HCT116 (cell line): ENCODE measurements at regions not wholly inside any gene's neighbourhood (a gene's known extent, or its start where the extent isn't known, plus 50 kb on each side); places are given as distances from the start of the nearest gene placed in this dataset.

Source experiments
- ATAC-seq: fragments of 200-7000 bp; cut with Tn5 transposase; 2 replicates; pipeline ENCODE4 v1.9.1; 2020; ENCODE audit warnings: mild to moderate bottlenecking, moderate library complexity
- BruUV-seq: library from RNA; stranded (reverse); fragments of 400-500 nt; replicated peaks from 2 replicates; lab custom pipeline; 2021; lab: Mats Ljungman, UMichigan
- CTCF ChIA-PET: fragments of 300-600 bp; sonication (Branson Sonifier 250); formaldehyde crosslinking; loops from one replicate; lab custom pipeline; 2021; ENCODE audit warnings: antibody characterized with exemption; lab: Charles Lee
- POLR2A ChIA-PET: fragments of 300-600, 350-600 bp; sonication (Branson Sonifier 250); formaldehyde crosslinking; loops from one replicate; lab custom pipeline; 2021; ENCODE audit warnings: antibody characterized with exemption; lab: Charles Lee
- RAD21 ChIA-PET, 2 experiments: fragments of 300-600 bp; sonication (Branson Sonifier 250); formaldehyde crosslinking; loops; one replicate each; lab custom pipeline; 2023; ENCODE audit warnings: low total read pairs in 2 of 2; ENCODE audit not compliant: uncharacterized antibody in 2 of 2, unreplicated experiment in 2 of 2, low non-redundant PET in 1 of 2; lab: Charles Lee
- DNase-seq: peaks from one replicate; pipeline ENCODE4 v3.0.0-alpha.2; 2010; ENCODE audit warnings: low read depth, low spot score
- H2AFZ ChIP-seq: fragments of 200-600 bp; shearing (Covaris generic), sonication (generic); 2 replicates; pipeline ENCODE4 v1.6.1; 2017; ENCODE audit warnings: low read depth, mixed run types, mixed read lengths, antibody characterized with exemption, low read length; ENCODE audit not compliant: poor library complexity, severe bottlenecking
- H3K27ac ChIP-seq: 2 replicates; pipeline ENCODE4 v1.5.1; 2012; ENCODE audit warnings: low read depth, low read length
- H3K27me3 ChIP-seq: fragments of 200-600 bp; sonication (generic); 2 replicates; pipeline ENCODE4 v1.6.1; 2016; ENCODE audit warnings: mixed run types, low read length, mixed read lengths; ENCODE audit not compliant: insufficient read depth
- H3K36me3 ChIP-seq, 2 experiments: fragments of 200-500 bp in 1 of 2; fragments of 200-600 bp in 1 of 2; sonication (Bioruptor generic) in 1 of 2; sonication (generic) in 1 of 2; 2 replicates each; pipeline versions ENCODE4 v1.5.1 to v1.6.1; 2014 to 2016; ENCODE audit warnings: low read length in 2 of 2, inconsistent platforms in 1 of 2, mixed read lengths in 1 of 2, mixed run types in 1 of 2; ENCODE audit not compliant: insufficient read depth in 2 of 2, control insufficient read depth in 1 of 2
- H3K4me1 ChIP-seq, 2 experiments: fragments of 200-600 bp in 1 of 2; sonication (generic) in 1 of 2; 2 replicates each; pipeline versions ENCODE4 v1.5.1 to v1.6.1; 2012 to 2017; ENCODE audit warnings: low read length in 2 of 2, inconsistent platforms in 1 of 2, mild to moderate bottlenecking in 1 of 2, mixed read lengths in 1 of 2, mixed run types in 1 of 2, moderate library complexity in 1 of 2; ENCODE audit not compliant: insufficient read depth in 2 of 2, control insufficient read depth in 1 of 2
- H3K4me2 ChIP-seq: fragments of 200-600 bp; sonication (generic); 2 replicates; pipeline ENCODE4 v1.6.1; 2017; ENCODE audit warnings: mixed run types, low read length, mixed read lengths
- H3K4me3 ChIP-seq, 2 experiments: fragments of 200-600 bp in 1 of 2; sonication (generic) in 1 of 2; replicated peaks in 1 of 2; 2 replicates each; pipeline ENCODE4 v1.5.1; 2011 to 2016; ENCODE audit warnings: low read length in 2 of 2, control low read depth in 1 of 2, low read depth in 1 of 2, mild to moderate bottlenecking in 1 of 2, mixed read lengths in 1 of 2, mixed run types in 1 of 2
- H3K79me2 ChIP-seq: fragments of 200-600 bp; sonication (generic); 2 replicates; pipeline ENCODE4 v1.6.1; 2017; ENCODE audit warnings: mild to moderate bottlenecking, mixed run types, low read length, moderate library complexity, mixed read lengths; ENCODE audit not compliant: insufficient read depth
- H3K9ac ChIP-seq: fragments of 200-600 bp; sonication (generic); 2 replicates; pipeline ENCODE4 v1.6.1; 2016; ENCODE audit warnings: low read length, mixed read lengths
- H3K9me2 ChIP-seq: fragments of 200-600 bp; sonication (generic), shearing (Covaris generic); 2 replicates; pipeline ENCODE4 v1.6.1; 2017; ENCODE audit warnings: mixed run types, mild to moderate bottlenecking, moderate library complexity; ENCODE audit not compliant: insufficient read depth
- H3K9me3 ChIP-seq, 2 experiments: fragments of 200-500 bp in 1 of 2; fragments of 200-600 bp in 1 of 2; sonication (Bioruptor generic) in 1 of 2; sonication (generic) in 1 of 2; 2 replicates each; pipeline ENCODE4 v1.6.1; 2014 to 2017; ENCODE audit warnings: low read length in 2 of 2, mixed read lengths in 2 of 2, inconsistent platforms in 1 of 2, low read depth in 1 of 2, mild to moderate bottlenecking in 1 of 2, mixed run types in 1 of 2, moderate library complexity in 1 of 2; ENCODE audit not compliant: control insufficient read depth in 1 of 2, insufficient read depth in 1 of 2
- H4K20me1 ChIP-seq: fragments of 200-600 bp; sonication (generic), shearing (Covaris generic); 2 replicates; pipeline ENCODE4 v1.6.1; 2017; ENCODE audit warnings: mixed run types, mild to moderate bottlenecking, moderate library complexity; ENCODE audit not compliant: insufficient read depth
- ATF3 ChIP-seq: IDR thresholded peaks from 2 replicates; pipeline ENCODE4 v1.6.1; 2012
- CEBPB ChIP-seq: IDR thresholded peaks from 2 replicates; pipeline ENCODE4 v1.6.1; 2012; ENCODE audit warnings: low read depth
- ELF1 ChIP-seq: IDR thresholded peaks from 2 replicates; pipeline ENCODE4 v1.6.1; 2012; ENCODE audit warnings: low read depth, borderline replicate concordance
- EZH2 ChIP-seq: fragments of 200-600 bp; sonication (generic); IDR thresholded peaks from 2 replicates; pipeline ENCODE4 v1.6.1; 2017; ENCODE audit warnings: antibody characterized with exemption, mixed run types
- EZH2phosphoT487 ChIP-seq: fragments of 200-600 bp; IDR thresholded peaks from 2 replicates; pipeline ENCODE4 v1.6.1; 2018; ENCODE audit warnings: antibody characterized with exemption, borderline replicate concordance
- JUND ChIP-seq: IDR thresholded peaks from 2 replicates; pipeline ENCODE4 v1.6.1; 2012
- MAX ChIP-seq: IDR thresholded peaks from 2 replicates; pipeline ENCODE4 v1.6.1; 2012
- POLR2A ChIP-seq: IDR thresholded peaks from 2 replicates; pipeline ENCODE4 v1.7.0; 2011; ENCODE audit warnings: borderline replicate concordance; ENCODE audit not compliant: insufficient read depth, insufficient read length; ENCODE audit errors: extremely low read depth
- POLR2AphosphoS5 ChIP-seq: IDR thresholded peaks from 2 replicates; pipeline ENCODE4 v1.6.1; 2011; ENCODE audit warnings: mild to moderate bottlenecking, low read depth, low read length, moderate library complexity
- RAD21 ChIP-seq: IDR thresholded peaks from 2 replicates; pipeline ENCODE4 v1.6.1; 2012; ENCODE audit warnings: low read depth, mild to moderate bottlenecking
- SIN3A ChIP-seq: IDR thresholded peaks from 2 replicates; pipeline ENCODE4 v1.6.1; 2012; ENCODE audit warnings: low read depth
- SP1 ChIP-seq: IDR thresholded peaks from 2 replicates; pipeline ENCODE4 v1.6.1; 2012; ENCODE audit warnings: low read depth
- SRF ChIP-seq: IDR thresholded peaks from 2 replicates; pipeline ENCODE4 v1.6.1; 2012; ENCODE audit warnings: low read depth
- TCF7L2 ChIP-seq: IDR thresholded peaks from 2 replicates; pipeline ENCODE4 v1.7.0; 2011; ENCODE audit warnings: borderline replicate concordance, inconsistent platforms; ENCODE audit not compliant: insufficient read depth, insufficient read length; ENCODE audit errors: extremely low read depth
- YY1 ChIP-seq: IDR thresholded peaks from 2 replicates; pipeline ENCODE4 v1.6.1; 2011; ENCODE audit warnings: low read length, low read depth, moderate library complexity, mild to moderate bottlenecking; ENCODE audit not compliant: insufficient replicate concordance; ENCODE audit errors: extremely low read depth
- ZBTB33 ChIP-seq: IDR thresholded peaks from 2 replicates; pipeline ENCODE4 v1.6.1; 2011; ENCODE audit warnings: mild to moderate bottlenecking, low read length, moderate library complexity; ENCODE audit not compliant: insufficient replicate concordance; ENCODE audit errors: extremely low read depth
- ZNF274 ChIP-seq: fragments of 200-500 bp; sonication (Bioruptor generic); IDR thresholded peaks from 2 replicates; pipeline ENCODE4 v1.6.1; 2014; ENCODE audit warnings: mild to moderate bottlenecking, low read depth, low read length, inconsistent platforms
- intact Hi-C: fragments of 100-400 bp; cut with micrococcal nuclease; formaldehyde crosslinking; loops from 2 replicates; pipeline ENCODE4 v1.10.0; 2022
- TF ChIP-seq, protein P1 (sequence below): IDR thresholded peaks from 2 replicates; pipeline ENCODE4 v1.6.1; 2012; ENCODE audit warnings: low read depth

- H3K27ac ChIP-seq, result no peak overlapping the region
- no peak overlapping the region for H3K4me3 ChIP-seq
- no TSS peak for BruUV-seq
- ChIA-PET CTCF (no interaction called here), RAD21 (no interaction called here), POLR2A (no interaction called here)
- no peaks in the 10 kb centered on the region for H3K4me1 ChIP-seq
- no peak overlapping the region for H2AFZ ChIP-seq
- H3K4me2 ChIP-seq, result no peak overlapping the region
- no peaks in the 10 kb centered on the region for H3K79me2 ChIP-seq
- no peak overlapping the region for H3K9ac ChIP-seq
- intact Hi-C loops, result no loop called here
- DNase-seq (no peak), ATAC-seq (no peak)
- no peaks in the 10 kb centered on the region for H3K9me3 ChIP-seq
- H3K36me3 ChIP-seq, result no peaks in the 10 kb centered on the region
- H3K9me2 ChIP-seq, result peaks cover 4% of the 10 kb centered on the region; the same call in 1 of the 2 replicates
- H3K27me3 ChIP-seq, result no peaks in the 10 kb centered on the region
- no peak for TF ChIP-seq SIN3A
- TF ChIP-seq EZH2, result no peak
- no peak for TF ChIP-seq EZH2phosphoT487
- TF ChIP-seq ELF1, result no peak
- TF ChIP-seq, protein P1, sequence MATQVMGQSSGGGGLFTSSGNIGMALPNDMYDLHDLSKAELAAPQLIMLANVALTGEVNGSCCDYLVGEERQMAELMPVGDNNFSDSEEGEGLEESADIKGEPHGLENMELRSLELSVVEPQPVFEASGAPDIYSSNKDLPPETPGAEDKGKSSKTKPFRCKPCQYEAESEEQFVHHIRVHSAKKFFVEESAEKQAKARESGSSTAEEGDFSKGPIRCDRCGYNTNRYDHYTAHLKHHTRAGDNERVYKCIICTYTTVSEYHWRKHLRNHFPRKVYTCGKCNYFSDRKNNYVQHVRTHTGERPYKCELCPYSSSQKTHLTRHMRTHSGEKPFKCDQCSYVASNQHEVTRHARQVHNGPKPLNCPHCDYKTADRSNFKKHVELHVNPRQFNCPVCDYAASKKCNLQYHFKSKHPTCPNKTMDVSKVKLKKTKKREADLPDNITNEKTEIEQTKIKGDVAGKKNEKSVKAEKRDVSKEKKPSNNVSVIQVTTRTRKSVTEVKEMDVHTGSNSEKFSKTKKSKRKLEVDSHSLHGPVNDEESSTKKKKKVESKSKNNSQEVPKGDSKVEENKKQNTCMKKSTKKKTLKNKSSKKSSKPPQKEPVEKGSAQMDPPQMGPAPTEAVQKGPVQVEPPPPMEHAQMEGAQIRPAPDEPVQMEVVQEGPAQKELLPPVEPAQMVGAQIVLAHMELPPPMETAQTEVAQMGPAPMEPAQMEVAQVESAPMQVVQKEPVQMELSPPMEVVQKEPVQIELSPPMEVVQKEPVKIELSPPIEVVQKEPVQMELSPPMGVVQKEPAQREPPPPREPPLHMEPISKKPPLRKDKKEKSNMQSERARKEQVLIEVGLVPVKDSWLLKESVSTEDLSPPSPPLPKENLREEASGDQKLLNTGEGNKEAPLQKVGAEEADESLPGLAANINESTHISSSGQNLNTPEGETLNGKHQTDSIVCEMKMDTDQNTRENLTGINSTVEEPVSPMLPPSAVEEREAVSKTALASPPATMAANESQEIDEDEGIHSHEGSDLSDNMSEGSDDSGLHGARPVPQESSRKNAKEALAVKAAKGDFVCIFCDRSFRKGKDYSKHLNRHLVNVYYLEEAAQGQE, result no peak
- TF ChIP-seq ATF3, result no peak
- TF ChIP-seq ZNF274, result no peak
- no peak for TF ChIP-seq YY1
- TF ChIP-seq TCF7L2, result no peak
- no peak for TF ChIP-seq CEBPB
- no peak for TF ChIP-seq POLR2AphosphoS5
- no peak for TF ChIP-seq ZBTB33
- TF ChIP-seq RAD21, result no peak
- no peak for TF ChIP-seq SP1
- TF ChIP-seq SRF, result no peak
- no peak for TF ChIP-seq JUND
- no peak for TF ChIP-seq POLR2A
- no peak for TF ChIP-seq MAX
- no peaks in the 10 kb centered on the region for H4K20me1 ChIP-seq
These were observed 162.3 kb upstream of the ZSWIM2 start for GRCh38 chr2:187011206-187011832.
